Cardiac fibroblast (primary cell): ENCODE measurements at regions not wholly inside any gene's neighbourhood (a gene's known extent, or its start where the extent isn't known, plus 50 kb on each side); places are given as distances from the start of the nearest gene placed in this dataset.

Source experiments
- DNase-seq, 2 donors: peaks; one replicate each; pipeline versions ENCODE4 v3.0.0 to v3.0.0-alpha.2; 2010; ENCODE audit warnings: low read depth in 2 of 2
- H3K4me3 ChIP-seq, 2 donors: replicated peaks in 1 of 2; 1 replicate in 1 of 2; 2 replicates in 1 of 2; pipeline ENCODE4 v1.5.1; 2011; ENCODE audit warnings: low read depth in 2 of 2, low read length in 2 of 2, mild to moderate bottlenecking in 2 of 2, moderate library complexity in 1 of 2
- TF ChIP-seq, protein P1 (sequence below): IDR thresholded peaks from one replicate; pipeline ENCODE4 v1.5.1; 2011; ENCODE audit warnings: low read depth, mild to moderate bottlenecking, low read length, inconsistent platforms

DNA sequence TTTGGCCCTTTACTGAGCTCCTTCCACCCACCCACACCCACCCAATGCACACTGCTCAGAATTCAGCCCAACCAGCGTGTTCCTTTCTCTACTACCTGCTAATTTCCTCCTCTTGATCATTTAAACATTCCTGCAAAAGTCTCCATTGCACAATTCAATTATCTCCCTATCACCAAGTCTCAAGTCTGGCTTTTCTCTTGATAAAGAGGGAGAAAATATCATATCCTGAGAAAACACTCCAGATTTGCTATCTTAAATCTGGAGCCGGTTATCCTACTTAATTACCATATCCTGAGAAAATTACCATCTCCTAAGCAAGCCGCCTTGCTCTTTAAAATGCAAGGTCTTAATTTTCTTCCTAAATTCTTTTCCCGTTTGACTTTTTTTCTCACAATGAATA lies 505.5 kb downstream of the XPNPEP1 start:
- H3K4me3 ChIP-seq: no peak overlapping the region
- no peak for DNase-seq
- TF ChIP-seq, protein P1, sequence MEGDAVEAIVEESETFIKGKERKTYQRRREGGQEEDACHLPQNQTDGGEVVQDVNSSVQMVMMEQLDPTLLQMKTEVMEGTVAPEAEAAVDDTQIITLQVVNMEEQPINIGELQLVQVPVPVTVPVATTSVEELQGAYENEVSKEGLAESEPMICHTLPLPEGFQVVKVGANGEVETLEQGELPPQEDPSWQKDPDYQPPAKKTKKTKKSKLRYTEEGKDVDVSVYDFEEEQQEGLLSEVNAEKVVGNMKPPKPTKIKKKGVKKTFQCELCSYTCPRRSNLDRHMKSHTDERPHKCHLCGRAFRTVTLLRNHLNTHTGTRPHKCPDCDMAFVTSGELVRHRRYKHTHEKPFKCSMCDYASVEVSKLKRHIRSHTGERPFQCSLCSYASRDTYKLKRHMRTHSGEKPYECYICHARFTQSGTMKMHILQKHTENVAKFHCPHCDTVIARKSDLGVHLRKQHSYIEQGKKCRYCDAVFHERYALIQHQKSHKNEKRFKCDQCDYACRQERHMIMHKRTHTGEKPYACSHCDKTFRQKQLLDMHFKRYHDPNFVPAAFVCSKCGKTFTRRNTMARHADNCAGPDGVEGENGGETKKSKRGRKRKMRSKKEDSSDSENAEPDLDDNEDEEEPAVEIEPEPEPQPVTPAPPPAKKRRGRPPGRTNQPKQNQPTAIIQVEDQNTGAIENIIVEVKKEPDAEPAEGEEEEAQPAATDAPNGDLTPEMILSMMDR: no peak

DNA sequence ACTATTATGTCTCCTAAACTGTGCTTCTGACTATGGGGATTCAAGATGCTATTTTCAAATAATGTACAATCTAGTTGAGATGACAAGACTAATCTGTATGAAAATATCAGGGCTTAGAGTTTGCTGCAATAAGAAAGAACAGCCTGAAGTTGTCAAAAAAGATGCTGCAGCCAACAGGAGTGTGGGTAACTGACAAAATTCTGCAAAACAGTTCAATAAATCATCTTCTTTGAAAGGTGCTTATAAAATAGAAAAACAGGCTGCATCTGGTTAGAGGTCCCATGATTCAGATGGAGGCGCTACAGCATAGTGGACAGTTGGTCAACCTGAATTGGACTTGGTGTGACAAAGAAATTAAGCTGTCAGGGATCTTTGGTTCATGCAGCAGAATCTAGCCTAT lies 511.0 kb downstream of the XPNPEP1 start:
- no peak overlapping the region for H3K4me3 ChIP-seq
- DNase-seq: no peak
- TF ChIP-seq, protein P1: no peak

DNA sequence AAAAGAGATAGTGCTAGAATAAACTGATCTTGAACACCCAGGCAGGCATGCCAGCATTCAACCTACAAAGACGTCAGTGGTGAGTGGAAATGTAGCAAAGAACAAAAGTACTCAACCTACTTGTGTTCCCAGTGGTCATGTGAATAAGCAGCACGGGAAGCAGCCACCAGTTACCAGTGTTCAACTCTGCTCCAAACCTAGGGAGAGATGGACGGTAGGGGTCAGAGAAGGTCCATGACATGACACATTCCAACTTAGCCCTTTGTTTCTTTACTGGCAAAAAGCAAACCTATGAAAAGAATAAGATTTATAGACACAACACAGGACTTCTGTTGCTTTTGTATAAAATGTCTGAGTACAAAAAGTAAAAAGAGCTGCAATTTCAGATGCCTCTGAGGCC lies 511.4 kb downstream of the XPNPEP1 start:
- TF ChIP-seq, protein P1: no peak
- H3K4me3 ChIP-seq: no peak overlapping the region
- DNase-seq: peak in 1 of 2 donors; percentile 1

DNA sequence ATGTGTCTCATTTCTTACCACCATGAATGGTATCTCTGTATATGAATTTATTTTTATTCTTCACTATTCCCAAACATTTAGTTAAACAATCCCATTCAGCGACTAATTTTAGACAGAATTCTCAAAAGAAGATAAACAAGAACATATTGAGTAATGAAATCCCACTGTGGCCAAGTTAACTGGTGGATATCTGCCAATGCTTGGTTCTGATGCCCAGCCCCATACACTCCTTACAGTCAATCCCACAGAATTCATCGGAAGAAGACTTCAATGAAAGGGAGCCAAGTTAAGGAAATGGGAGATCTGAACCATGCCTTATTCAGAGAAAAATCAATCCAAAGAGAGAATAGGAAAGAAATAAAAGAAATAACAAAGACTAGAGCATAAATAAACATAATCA lies 518.0 kb downstream of the XPNPEP1 start:
- no peak for DNase-seq
- no peak overlapping the region for H3K4me3 ChIP-seq
- TF ChIP-seq, protein P1: no peak

DNA sequence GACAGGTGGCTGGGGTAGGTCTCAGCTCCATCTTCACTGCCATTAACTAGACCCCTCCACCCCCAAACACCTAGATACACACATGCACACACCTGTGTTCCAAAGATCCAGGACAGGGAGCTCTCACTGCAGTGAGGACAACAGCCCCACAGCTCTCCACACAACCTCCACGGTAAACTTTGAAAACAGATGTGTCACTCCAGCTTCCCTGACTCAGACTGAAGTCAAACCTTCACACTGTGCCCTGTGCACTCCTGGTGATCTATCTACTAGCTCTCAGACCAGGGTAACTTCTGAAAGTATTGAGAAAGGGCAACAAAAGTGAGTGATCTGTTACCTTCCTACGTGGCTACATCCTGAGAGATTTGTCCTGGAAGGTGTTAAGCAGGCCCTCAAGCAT lies 519.8 kb downstream of the XPNPEP1 start:
- TF ChIP-seq, protein P1: no peak
- DNase-seq: no peak
- no peak overlapping the region for H3K4me3 ChIP-seq

DNA sequence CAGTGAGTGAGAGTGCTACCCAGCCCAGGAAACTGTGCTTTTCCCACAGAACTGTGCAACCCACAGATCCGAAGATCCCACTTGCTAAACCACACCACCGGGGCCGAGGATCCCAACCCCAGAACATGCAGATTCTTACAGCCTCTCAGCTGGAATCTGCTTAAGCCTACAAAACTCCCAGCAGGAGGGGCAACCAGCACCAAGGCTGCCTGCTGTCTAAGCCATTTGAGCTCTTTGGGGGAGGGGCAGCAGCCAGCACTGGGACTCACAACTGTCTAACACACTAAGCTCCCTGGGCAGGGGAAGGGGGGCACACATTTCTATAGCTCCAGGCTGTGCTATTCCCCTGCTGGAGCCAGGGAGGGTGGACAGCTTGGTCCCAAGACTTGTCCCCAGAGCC lies 529.9 kb downstream of the XPNPEP1 start:
- DNase-seq: no peak
- TF ChIP-seq, protein P1: no peak
- H3K4me3 ChIP-seq: no peak overlapping the region

DNA sequence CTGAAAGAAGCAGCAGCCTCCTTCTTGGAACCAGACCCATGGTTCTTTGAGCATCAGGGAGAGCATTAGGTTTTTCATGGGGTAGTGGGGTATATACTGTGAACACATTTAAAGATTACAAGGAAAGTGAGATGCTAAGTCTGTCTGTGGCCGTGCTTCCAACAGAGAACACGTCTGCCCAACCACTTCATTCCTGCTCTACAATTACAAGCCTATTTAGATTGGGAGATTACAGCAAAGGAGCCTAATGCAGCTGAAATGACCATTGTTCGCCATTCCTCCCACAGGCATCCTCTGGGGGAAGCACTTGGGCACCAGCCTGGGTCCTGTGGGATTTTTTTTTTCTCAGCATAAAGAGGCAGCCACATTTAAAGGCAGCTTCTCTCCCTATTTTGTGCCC lies 536.4 kb downstream of the XPNPEP1 start:
- no peak overlapping the region for H3K4me3 ChIP-seq
- TF ChIP-seq, protein P1: no peak
- DNase-seq: no peak
